OCI-LY7 (cell line): ENCODE measurements at regions not wholly inside any gene's neighbourhood (a gene's known extent, or its start where the extent isn't known, plus 50 kb on each side); places are given as distances from the start of the nearest gene placed in this dataset.

Experiments used
- BruUV-seq: library from RNA; stranded (reverse); fragments of 400-500 nt; replicated peaks from 2 replicates; lab custom pipeline; 2021; lab: Mats Ljungman, UMichigan
- CTCF ChIA-PET: fragments of 300-600 bp; sonication (Branson Sonifier 250); formaldehyde crosslinking; loops from one replicate; lab custom pipeline; 2022; ENCODE audit warnings: antibody characterized with exemption; ENCODE audit not compliant: unreplicated experiment; lab: Charles Lee
- POLR2A ChIA-PET: fragments of 300-600 bp; sonication (Branson Sonifier 250); formaldehyde crosslinking; loops from one replicate; lab custom pipeline; 2022; ENCODE audit warnings: antibody characterized with exemption; lab: Charles Lee
- DNase-seq: peaks from one replicate; pipeline ENCODE4 v3.0.0-alpha.2; 2015; ENCODE audit warnings: low spot score
- H2AFZ ChIP-seq: fragments of 200-600 bp; sonication (generic), shearing (Covaris generic); 2 replicates; pipeline ENCODE4 v1.6.1; 2014; ENCODE audit warnings: mild to moderate bottlenecking, antibody characterized with exemption, low read length, moderate library complexity
- H3K27ac ChIP-seq: fragments of 200-600 bp; sonication (generic); 2 replicates; pipeline ENCODE4 v1.5.1; 2014; ENCODE audit warnings: mixed run types, low read depth, mild to moderate bottlenecking, moderate library complexity, low read length, inconsistent platforms; ENCODE audit not compliant: poor library complexity, severe bottlenecking
- H3K36me3 ChIP-seq: fragments of 200-600 bp; sonication (generic); 2 replicates; pipeline ENCODE4 v1.6.1; 2014; ENCODE audit warnings: mild to moderate bottlenecking, antibody characterized with exemption, low read length, moderate library complexity, mixed read lengths; ENCODE audit not compliant: insufficient read depth
- H3K4me1 ChIP-seq: fragments of 200-600 bp; sonication (generic); 2 replicates; pipeline ENCODE4 v1.5.1; 2014; ENCODE audit warnings: mild to moderate bottlenecking, low read length; ENCODE audit not compliant: insufficient read depth, poor library complexity, severe bottlenecking
- H3K4me2 ChIP-seq: fragments of 200-600 bp; sonication (generic); 2 replicates; pipeline ENCODE4 v1.6.1; 2014; ENCODE audit warnings: mild to moderate bottlenecking, low read length
- H3K4me3 ChIP-seq: fragments of 200-600 bp; sonication (generic); 2 replicates; pipeline ENCODE4 v1.5.1; 2014; ENCODE audit warnings: mild to moderate bottlenecking, low read depth, low read length; ENCODE audit not compliant: poor library complexity, severe bottlenecking
- H3K79me2 ChIP-seq: fragments of 200-600 bp; sonication (generic); 2 replicates; pipeline ENCODE4 v1.6.1; 2016; ENCODE audit warnings: low read depth, mild to moderate bottlenecking, low read length, moderate library complexity, mixed read lengths; ENCODE audit not compliant: insufficient read depth
- H3K9me2 ChIP-seq: fragments of 200-600 bp; sonication (generic); 2 replicates; pipeline ENCODE4 v1.6.1; 2016; ENCODE audit warnings: mild to moderate bottlenecking, low read length, mixed read lengths; ENCODE audit not compliant: insufficient read depth
- H3K9me3 ChIP-seq: fragments of 200-600 bp; sonication (generic); 2 replicates; pipeline ENCODE4 v1.6.1; 2014; ENCODE audit warnings: mild to moderate bottlenecking, mixed run types, low read length, mixed read lengths
- H4K20me1 ChIP-seq: fragments of 200-600 bp; sonication (generic); 2 replicates; pipeline ENCODE4 v1.6.1; 2014; ENCODE audit warnings: mild to moderate bottlenecking, antibody characterized with exemption, low read length, moderate library complexity, mixed read lengths; ENCODE audit not compliant: insufficient read depth
- EZH2phosphoT487 ChIP-seq: fragments of 200-600 bp; sonication (generic); IDR thresholded peaks from 2 replicates; pipeline ENCODE4 v1.6.1; 2018; ENCODE audit warnings: low read depth, borderline replicate concordance, mild to moderate bottlenecking, mixed run types, antibody characterized with exemption, low read length, moderate library complexity, mixed read lengths
- intact Hi-C: fragments of 100-400 bp; cut with micrococcal nuclease; formaldehyde crosslinking; loops from one replicate; pipeline ENCODE4 v1.10.0; 2022; ENCODE audit not compliant: unreplicated experiment
- TF ChIP-seq, protein P1 (sequence below): fragments of 200-600 bp; sonication (generic); conservative IDR thresholded peaks from 2 replicates; pipeline ENCODE4 v1.5.1; 2014; ENCODE audit warnings: mild to moderate bottlenecking, antibody characterized with exemption, low read length, moderate library complexity, mixed read lengths

DNA sequence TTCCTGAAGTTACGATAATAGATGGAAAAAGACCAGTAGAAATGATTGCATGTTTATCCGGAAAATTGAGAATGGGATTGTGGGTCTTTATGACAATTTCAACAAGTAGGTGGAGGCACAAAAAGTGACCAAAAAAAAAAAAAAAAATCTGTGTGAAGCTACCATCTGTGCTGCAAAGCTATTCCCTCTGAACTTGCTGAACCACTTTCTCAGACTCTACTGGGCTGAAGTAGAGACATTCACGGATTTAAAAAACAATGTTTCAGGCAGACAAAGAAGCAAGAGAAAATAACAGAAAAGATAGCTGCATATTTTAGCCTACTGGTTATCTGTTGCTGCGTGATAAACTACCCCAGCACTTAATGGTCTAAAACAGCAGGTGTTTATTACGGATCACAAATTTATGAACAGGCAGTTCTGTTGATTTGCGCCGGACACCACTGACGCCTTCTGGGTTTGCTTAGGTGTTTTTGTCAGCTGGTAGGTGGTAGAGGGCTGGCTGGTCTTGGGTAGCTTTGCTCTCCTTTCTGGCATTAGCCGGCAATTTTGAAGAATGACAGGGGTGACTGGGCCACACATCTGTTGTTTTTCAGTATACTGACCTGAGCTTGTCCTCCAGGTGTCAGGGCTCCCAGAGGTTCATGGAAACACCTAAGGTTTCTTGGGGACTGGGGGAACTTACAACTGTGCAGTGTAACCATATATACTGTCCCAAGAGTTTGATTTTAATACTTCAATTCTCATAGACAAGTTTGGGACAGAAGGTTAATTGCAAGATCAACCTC lies 665.1 kb downstream of the CCSER2 start:
- BruUV-seq: no TSS peak
- H3K4me1 ChIP-seq: no peaks in the 10 kb centered on the region
- no peaks in the 10 kb centered on the region for H3K36me3 ChIP-seq
- no peak for DNase-seq
- no peaks in the 10 kb centered on the region for H3K9me3 ChIP-seq
- H3K27ac ChIP-seq: no peak overlapping the region
- ChIA-PET CTCF (no interaction called here), POLR2A (no interaction called here)
- intact Hi-C loops: no loop called here
- no peak overlapping the region for H2AFZ ChIP-seq
- H4K20me1 ChIP-seq: no peaks in the 10 kb centered on the region
- H3K9me2 ChIP-seq: no peaks in the 10 kb centered on the region
- no peak for TF ChIP-seq EZH2phosphoT487
- TF ChIP-seq, protein P1, sequence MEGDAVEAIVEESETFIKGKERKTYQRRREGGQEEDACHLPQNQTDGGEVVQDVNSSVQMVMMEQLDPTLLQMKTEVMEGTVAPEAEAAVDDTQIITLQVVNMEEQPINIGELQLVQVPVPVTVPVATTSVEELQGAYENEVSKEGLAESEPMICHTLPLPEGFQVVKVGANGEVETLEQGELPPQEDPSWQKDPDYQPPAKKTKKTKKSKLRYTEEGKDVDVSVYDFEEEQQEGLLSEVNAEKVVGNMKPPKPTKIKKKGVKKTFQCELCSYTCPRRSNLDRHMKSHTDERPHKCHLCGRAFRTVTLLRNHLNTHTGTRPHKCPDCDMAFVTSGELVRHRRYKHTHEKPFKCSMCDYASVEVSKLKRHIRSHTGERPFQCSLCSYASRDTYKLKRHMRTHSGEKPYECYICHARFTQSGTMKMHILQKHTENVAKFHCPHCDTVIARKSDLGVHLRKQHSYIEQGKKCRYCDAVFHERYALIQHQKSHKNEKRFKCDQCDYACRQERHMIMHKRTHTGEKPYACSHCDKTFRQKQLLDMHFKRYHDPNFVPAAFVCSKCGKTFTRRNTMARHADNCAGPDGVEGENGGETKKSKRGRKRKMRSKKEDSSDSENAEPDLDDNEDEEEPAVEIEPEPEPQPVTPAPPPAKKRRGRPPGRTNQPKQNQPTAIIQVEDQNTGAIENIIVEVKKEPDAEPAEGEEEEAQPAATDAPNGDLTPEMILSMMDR: no peak
- H3K79me2 ChIP-seq: no peaks in the 10 kb centered on the region
- H3K4me3 ChIP-seq: no peak overlapping the region
- no peak overlapping the region for H3K4me2 ChIP-seq

DNA sequence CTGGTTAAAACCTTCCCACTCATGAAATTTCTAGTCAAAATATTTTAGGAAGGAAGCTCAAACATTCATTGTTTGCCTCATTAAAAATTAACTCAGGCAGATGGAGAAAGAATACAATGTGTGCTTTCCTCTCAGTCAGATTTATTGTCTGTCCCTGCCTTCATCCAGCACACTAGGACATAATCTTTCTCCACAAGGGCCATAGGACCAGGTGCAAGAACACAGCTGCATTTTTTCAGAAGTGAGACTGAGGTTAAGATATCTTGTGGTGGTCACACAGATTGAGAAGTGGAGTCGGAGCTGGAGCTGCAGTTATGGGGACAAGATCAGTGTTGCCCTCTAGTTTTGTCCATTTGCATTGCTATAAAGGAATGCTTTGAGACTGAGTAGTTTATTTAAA lies 666.3 kb downstream of the CCSER2 start:
- Histone ChIP-seq H3K9me3 (no peaks in the 10 kb centered on the region), H4K20me1 (no peaks in the 10 kb centered on the region), H3K79me2 (no peaks in the 10 kb centered on the region), H2AFZ (no peak overlapping the region), H3K27ac (no peak overlapping the region), H3K4me2 (no peak overlapping the region), H3K36me3 (no peaks in the 10 kb centered on the region), H3K4me3 (no peak overlapping the region), H3K9me2 (no peaks in the 10 kb centered on the region), H3K4me1 (no peaks in the 10 kb centered on the region)
- DNase-seq: no peak
- TF ChIP-seq, protein P1: no peak
- TF ChIP-seq EZH2phosphoT487: no peak
- BruUV-seq: no TSS peak
- intact Hi-C loops: no loop called here
- CTCF ChIA-PET: no interaction called here
- POLR2A ChIA-PET: no interaction called here

DNA sequence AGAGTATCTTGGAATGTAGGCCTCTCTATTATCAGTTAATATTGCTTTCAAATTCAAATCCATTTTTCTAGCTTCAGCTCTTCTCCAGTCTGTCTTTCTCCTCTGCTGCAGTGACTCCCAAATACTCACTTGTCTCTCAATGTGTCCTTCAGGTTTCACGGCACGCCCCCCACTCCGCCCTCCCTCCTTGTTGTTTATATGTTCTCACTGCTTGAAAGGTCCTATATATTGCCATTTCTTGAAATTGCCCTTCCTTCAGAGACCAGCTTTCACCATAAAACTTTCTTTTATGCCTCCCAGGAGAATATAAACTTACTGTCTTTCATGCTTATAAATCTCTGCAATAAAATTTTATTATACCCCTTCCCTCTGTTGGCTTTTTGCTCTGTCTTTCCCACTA lies 668.2 kb downstream of the CCSER2 start:
- H3K4me3 ChIP-seq: no peak overlapping the region
- H3K9me2 ChIP-seq: no peaks in the 10 kb centered on the region
- no peak for DNase-seq
- TF ChIP-seq, protein P1: no peak
- no peak for TF ChIP-seq EZH2phosphoT487
- no peaks in the 10 kb centered on the region for H3K9me3 ChIP-seq
- H3K4me2 ChIP-seq: no peak overlapping the region
- H3K4me1 ChIP-seq: no peaks in the 10 kb centered on the region
- no peaks in the 10 kb centered on the region for H4K20me1 ChIP-seq
- H3K36me3 ChIP-seq: no peaks in the 10 kb centered on the region
- CTCF ChIA-PET: no interaction called here
- POLR2A ChIA-PET: interaction anchor here (0.7 kb wide), 1 partner anchor 1623 kb away, joined by 3 read pairs; no protein-coding TSS in a partner anchor
- intact Hi-C loops: no loop called here
- H3K79me2 ChIP-seq: no peaks in the 10 kb centered on the region
- no peak overlapping the region for H2AFZ ChIP-seq
- BruUV-seq: no TSS peak
- H3K27ac ChIP-seq: no peak overlapping the region
